ENCODE measurements at regions not wholly inside any gene's neighbourhood (a gene's known extent, or its start where the extent isn't known, plus 50 kb on each side); places are given as distances from the start of the nearest gene placed in this dataset.

- no peak for DNase-seq (ENCODE audit: low spot score)
These were observed 177.9 kb upstream of the SETBP1 start for GRCh38 chr18:44502790-44503189.

GRCh38 chr18:44503854-44504253 is 176.8 kb upstream of the SETBP1 start:
- no peak for DNase-seq (ENCODE audit: low spot score)

DNA sequence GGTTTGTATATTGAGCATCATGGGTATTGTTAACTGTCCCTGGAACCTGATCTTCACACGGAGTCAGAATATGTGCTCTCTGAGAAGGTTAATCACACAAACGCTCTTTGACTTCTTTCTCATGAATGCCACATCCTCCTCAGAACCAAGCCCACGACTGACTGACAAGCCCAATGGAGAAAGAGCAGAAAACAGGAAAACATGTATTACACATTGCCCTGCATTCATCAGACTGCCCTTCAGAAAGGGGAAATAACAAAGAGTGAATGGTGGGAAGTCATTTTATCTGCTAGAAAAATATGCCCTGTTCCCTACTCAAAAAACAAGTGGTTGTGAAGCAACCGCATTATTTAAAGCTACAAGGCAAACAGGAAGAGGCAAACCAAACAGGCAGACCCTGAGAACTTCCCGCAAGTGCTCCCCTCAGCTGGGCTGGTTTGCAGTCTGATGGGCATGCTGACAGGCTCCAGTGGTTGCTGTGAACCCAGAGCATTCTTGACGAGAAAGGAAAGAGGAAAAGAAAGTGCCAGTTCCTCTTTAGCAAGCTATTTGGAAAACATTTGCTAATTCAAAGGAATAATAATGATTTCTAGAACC is 172.9 kb upstream of the SETBP1 start:
- peak; percentile 36 for DNase-seq (ENCODE audit: low spot score)

DNA sequence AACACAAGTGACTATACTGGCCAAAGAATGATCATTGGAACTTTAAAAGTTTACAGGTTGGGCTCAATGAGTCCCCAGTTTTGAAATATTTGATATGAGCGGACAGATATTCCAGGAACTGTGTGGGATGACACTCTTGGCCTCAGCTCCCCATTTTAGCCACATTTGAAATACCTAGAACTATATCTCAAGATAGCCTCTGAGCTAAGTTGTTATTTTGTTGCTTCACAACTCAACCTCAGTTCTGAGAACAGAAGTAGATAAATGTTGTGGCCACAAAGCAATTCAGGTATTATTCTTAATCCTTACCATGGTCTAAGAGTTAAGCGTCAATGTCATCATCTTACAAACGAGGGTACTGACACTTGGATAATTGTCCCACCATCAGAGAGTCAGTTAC is 172.2 kb upstream of the SETBP1 start:
- DNase-seq (ENCODE audit: low spot score), result peak; percentile 16

GRCh38 chr18:44509048-44509447 is 171.6 kb upstream of the SETBP1 start:
- no peak for DNase-seq (ENCODE audit: low spot score)

- no peak for DNase-seq (ENCODE audit: low spot score)
These were observed 170.3 kb upstream of the SETBP1 start for GRCh38 chr18:44510390-44510789.

DNA sequence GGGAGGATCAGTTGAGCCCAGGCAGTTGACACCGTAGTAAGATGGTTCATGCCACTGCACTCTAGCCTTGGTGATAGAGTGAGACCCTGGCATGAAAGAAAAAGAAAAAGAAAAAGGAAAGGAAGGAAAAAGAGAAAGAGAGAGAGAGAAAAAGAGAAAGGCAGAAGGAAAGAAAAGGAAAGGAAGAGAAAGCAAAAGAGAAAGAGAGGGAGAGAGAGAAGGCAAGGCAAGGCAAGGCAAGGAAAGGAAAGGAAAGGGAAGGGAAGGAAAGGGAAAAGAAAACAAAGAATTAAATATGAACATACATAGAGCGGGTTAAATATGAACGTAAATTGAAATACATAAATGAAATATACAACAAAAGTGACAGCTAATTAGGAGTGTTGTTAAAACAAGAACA is 167.5 kb upstream of the SETBP1 start:
- no peak for DNase-seq (ENCODE audit: low spot score)

DNA sequence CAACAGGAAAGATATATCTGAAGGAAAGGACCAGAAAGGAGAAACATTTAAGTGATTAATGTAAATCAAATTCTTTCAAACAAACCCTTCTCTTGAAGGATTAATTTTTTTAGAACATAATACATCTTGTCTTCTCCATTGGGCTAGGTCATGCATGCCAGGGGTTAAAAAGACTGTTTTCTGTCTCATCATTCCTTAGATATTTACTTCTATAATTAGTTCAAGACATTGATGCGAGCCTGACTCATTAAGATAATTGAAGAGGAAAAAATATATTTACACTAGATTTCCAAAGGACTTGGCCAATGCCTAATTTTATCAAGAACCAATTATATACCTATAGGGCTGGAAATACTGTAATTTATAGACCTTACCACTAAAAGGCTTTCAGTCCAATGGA is 166.6 kb upstream of the SETBP1 start:
- DNase-seq (ENCODE audit: low spot score), result no peak

- DNase-seq (ENCODE audit: low spot score), result no peak
These were observed 165.9 kb upstream of the SETBP1 start for GRCh38 chr18:44514766-44515165.

DNA sequence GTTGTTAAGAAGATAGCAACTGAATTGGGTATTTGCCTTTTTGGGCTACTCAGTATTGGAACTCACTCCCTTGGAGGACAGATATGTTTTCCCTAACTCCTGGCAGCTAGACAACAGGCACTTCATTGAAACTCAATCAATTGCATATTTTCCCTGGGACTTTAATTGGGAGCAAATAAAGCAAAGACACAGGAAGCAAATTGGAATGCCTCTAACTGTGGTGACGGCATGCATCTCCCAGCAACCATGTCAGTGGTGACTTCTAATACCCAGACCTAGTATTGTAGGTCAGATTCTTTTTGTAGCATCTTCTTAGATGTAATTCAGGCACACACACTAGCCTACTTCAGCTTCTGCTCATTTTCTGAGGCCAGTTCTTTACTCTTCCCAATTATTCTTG is 164.2 kb upstream of the SETBP1 start:
- no peak for DNase-seq (ENCODE audit: low spot score)

- DNase-seq (ENCODE audit: low spot score), result no peak
These were observed 163.6 kb upstream of the SETBP1 start for GRCh38 chr18:44517136-44517535.

- DNase-seq (ENCODE audit: low spot score), result no peak
These were observed 162.5 kb upstream of the SETBP1 start for GRCh38 chr18:44518091-44518615.

DNA sequence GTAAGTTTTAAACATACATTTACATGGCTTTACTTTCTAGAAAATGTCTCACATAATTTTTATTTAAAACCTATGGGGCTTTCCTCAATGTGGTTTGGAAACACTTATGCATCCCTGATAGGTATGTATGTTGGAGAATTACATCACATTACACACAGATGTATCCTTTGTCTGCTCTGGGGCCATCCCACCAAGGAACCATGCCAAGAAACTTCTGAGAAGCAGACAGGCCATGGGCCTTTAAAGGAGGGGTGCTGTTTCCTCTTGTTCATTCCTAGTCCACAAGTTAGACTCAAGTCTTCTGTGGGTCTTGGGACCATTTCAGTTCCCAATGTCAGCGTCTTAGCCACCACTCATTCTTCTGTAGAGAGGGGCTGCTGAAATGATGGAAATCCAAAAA is 162.0 kb upstream of the SETBP1 start:
- DNase-seq (ENCODE audit: low spot score), result no peak

- DNase-seq (ENCODE audit: low spot score), result no peak
These were observed 159.6 kb upstream of the SETBP1 start for GRCh38 chr18:44520981-44521667.

- no peak for DNase-seq (ENCODE audit: low spot score)
These were observed 159.0 kb upstream of the SETBP1 start for GRCh38 chr18:44521668-44522022.

DNA sequence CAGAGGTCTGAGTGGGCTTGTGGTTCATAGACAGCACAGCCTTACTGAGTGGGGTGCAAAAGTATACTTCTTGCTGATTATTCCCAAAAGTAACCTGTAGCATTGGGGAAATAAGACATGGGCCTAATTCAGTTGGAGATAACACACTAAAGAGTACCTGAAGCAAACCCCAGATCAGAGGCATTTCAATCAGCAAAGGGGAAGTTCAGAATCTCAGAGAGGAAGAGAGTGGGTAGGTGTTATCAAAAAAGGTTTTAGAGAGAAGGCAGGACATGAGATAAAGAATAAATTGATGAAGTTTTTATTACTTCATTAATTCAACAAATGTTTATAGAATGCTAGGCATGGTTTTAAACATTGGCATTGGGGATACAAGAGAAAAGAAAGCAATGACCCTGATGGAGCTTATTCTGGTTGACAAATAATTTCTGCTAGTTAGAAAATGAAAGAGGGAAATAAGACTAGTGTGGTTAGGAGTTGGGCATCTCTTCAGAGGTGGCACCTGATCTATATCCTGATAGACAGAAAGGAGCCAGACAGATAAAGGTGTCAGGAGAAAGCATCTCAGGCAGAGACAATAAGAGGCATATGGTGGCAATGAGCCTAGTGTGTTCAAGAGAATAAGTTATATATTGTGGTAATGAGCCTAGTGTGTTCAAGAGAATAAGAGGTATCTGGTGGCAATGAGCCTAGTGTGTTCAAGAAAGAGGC is 153.8 kb upstream of the SETBP1 start:
- no peak for DNase-seq (ENCODE audit: low spot score)

GRCh38 chr18:44533071-44533470 is 147.6 kb upstream of the SETBP1 start:
- no peak for DNase-seq (ENCODE audit: low spot score)

DNA sequence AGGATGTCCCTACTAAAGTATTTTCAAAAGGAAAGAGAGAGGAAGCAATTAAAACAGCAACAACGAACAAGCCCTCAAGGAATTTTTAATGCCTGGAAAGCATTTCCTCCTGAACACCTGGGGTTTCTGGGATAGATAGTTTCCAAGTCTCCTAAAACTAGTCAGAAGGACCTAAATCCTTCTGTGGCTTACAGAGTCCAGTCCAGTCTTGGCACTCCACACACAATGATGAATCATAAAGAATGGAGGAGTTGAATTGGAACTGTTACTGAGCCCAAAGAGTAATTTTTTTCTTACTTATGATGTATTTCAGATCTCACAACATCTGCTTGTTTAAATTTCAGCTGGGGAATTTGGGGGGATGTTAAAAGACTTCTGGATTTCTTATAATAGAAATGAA is 144.6 kb upstream of the SETBP1 start:
- no peak for DNase-seq (ENCODE audit: low spot score)

- no peak for DNase-seq (ENCODE audit: low spot score)
These were observed 144.1 kb upstream of the SETBP1 start for GRCh38 chr18:44536619-44537018.

DNA sequence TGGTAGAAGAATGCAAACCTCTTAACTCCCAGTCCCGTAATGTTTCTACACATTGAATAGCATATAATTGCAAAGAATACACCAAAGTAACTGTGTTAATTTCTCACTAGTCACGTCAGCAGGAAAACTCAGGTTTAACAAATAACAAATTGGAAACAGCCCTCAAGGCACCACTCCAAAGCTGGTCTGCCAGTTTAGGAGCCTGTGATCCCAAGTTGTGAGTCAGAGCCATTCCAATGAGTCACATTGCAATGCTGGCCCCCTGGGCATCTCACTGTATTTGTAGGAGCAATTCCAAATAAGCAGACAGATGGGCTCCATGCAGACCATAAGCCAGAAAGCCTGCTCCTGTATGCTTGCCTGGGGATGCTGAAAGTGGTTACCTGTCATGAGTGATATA is 143.2 kb upstream of the SETBP1 start:
- no peak for DNase-seq (ENCODE audit: low spot score)

DNA sequence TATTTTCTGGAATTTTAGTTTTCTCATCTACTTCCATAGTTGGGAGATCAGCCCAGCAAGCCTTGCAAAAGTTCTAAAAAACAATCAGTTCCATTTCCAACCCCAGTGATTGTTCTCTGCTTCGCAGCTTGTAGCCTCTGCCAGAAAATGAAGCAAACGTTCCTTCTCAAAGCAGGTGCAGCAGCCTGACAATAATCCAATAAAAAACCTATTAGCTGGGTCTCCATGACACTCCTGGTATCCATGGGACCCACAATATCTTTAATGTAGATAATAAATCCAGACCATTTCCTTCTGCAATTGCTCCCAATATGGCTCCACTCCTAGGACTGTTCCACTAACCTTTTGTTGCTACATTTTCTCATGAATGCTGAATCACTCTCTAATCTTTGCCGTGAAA is 140.8 kb upstream of the SETBP1 start:
- no peak for DNase-seq (ENCODE audit: low spot score)

DNA sequence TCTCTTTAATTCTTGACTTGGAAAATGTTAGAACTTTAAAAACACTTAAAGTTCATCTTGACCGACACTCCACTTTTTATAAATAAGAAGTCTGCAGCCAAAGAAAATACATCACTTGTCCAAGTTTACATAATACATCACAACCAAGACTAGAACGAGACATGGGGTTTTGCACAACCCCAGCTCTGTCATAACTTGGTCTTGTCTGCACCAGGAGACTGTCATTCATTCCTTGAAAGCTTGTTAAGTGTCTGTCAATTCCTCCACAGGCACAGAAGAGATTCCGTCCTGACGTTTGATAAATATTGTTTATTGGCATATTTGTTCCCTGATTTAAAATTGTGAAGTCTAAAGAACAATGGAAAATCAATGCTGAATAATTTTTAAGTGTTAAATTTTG is 139.5 kb upstream of the SETBP1 start:
- DNase-seq (ENCODE audit: low spot score), result no peak

- DNase-seq (ENCODE audit: low spot score), result no peak
These were observed 138.9 kb upstream of the SETBP1 start for GRCh38 chr18:44541781-44542180.
